GM13977 (cell line): ENCODE measurements at regions not wholly inside any gene's neighbourhood (a gene's known extent, or its start where the extent isn't known, plus 50 kb on each side); places are given as distances from the start of the nearest gene placed in this dataset.

Experiments used
- DNase-seq: peaks from one replicate; pipeline ENCODE4 v3.0.0; 2012; ENCODE audit warnings: low spot score
- CTCF ChIP-seq: IDR thresholded peaks from 2 replicates; pipeline ENCODE4 v1.5.1; 2012; ENCODE audit warnings: mild to moderate bottlenecking, control low read depth; ENCODE audit not compliant: insufficient read depth; ENCODE audit errors: extremely low read depth, missing control alignments
- in situ Hi-C: fragments of 300-500 bp; cut with MboI; formaldehyde crosslinking; loops from one replicate; pipeline ENCODE4 v1.12.0; 2022; ENCODE audit warnings: low sequenced_read_pairs, low pct_unique_long_range_greater_than_20kb, mixed read lengths, inconsistent platforms; ENCODE audit not compliant: unreplicated experiment

GRCh38 chr6:164178679-164179332 is 764.3 kb downstream of the QKI start:
- in situ Hi-C loops: no loop called here

GRCh38 chr6:164169355-164169754 is 754.8 kb downstream of the QKI start:
- no peak for TF ChIP-seq CTCF
- DNase-seq: no peak
- in situ Hi-C loops: no loop called here

More at GRCh38 chr6:164178679-164179332, 764.3 kb downstream of the QKI start:
- DNase-seq: no peak
- no peak for TF ChIP-seq CTCF

- TF ChIP-seq CTCF: no peak
- DNase-seq: no peak
- in situ Hi-C loops: no loop called here
Measured at GRCh38 chr6:164168595-164168994, 754.1 kb downstream of the QKI start.

GRCh38 chr6:164167873-164168405 is 753.4 kb downstream of the QKI start:
- in situ Hi-C loops: no loop called here
- DNase-seq: no peak
- no peak for TF ChIP-seq CTCF

GRCh38 chr6:164166996-164167395 is 752.5 kb downstream of the QKI start:
- TF ChIP-seq CTCF: no peak
- DNase-seq: no peak
- in situ Hi-C loops: no loop called here

- in situ Hi-C loops: no loop called here
- TF ChIP-seq CTCF: no peak
- DNase-seq: no peak
Measured at GRCh38 chr6:164166515-164166914, 752.0 kb downstream of the QKI start.
